HG02884 (cell line): ENCODE measurements at regions not wholly inside any gene's neighbourhood (a gene's known extent, or its start where the extent isn't known, plus 50 kb on each side); places are given as distances from the start of the nearest gene placed in this dataset.

ENCODE experiments used
- ATAC-seq: cut with Tn5 transposase; IDR thresholded peaks from one replicate; pipeline ENCODE4 v1.9.1; 2021; ENCODE audit warnings: mild to moderate bottlenecking, moderate library complexity; ENCODE audit not compliant: unreplicated experiment

- no peak for ATAC-seq
These were observed 507.8 kb downstream of the TBC1D4 start for GRCh38 chr13:74973935-74974879.

GRCh38 chr13:74969419-74969818 lies 512.5 kb downstream of the TBC1D4 start:
- no peak for ATAC-seq

GRCh38 chr13:74966814-74967424 lies 515.0 kb downstream of the TBC1D4 start:
- no peak for ATAC-seq

- ATAC-seq: no peak
These were observed 515.7 kb downstream of the TBC1D4 start for GRCh38 chr13:74966275-74966674.

DNA sequence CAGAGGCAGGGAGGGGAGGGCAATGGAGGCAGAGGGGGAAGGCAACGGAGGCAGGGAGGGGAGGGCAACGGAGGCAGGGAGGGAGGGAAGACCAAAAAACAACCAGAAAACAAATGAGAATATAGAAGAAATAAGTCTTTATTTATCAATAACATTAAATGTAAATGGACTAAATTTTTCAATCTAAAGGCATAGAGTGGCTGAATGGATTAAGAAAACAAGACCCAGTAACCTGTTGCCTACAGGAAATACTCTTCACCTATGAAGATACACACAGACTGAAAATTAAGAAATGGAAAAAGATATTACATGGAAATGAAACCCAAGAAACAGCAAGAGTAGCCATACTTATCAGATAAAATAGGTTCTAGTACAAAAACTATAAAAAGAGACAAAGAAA lies 536.3 kb downstream of the TBC1D4 start:
- ATAC-seq: no peak

DNA sequence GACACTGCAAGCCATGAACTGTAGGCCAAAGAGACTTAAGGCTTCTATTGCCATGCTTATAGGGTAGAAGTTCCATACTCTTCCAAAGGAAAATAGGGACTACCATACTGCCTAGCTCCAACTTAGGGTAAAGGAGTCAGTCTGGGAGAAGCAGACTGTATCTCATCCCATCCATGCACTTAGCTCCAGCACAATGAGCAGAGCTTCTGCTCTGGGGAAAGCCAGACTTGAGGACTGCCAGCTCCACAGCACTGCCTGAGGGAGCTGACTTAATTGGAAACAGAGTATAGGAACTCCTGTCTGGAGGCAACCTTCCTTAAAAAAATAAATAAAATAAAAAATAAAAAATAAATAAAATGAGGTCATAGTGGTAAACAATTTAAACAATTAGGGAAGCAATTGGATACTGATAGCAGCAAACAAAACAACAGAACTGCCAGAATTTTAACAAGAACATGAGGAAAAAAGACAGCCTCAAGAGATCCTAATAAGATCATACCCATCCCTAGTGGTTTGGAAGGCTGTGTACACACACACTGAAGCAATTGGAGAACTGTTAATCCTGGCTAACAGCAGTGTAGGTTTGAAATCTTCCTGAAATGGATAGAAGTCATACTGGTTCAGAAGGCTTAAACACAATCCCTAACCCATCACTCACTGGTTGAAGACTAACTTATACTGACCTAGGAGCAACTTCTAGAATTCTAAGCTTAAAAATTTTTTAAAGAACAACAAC lies 550.1 kb downstream of the TBC1D4 start:
- ATAC-seq: no peak

DNA sequence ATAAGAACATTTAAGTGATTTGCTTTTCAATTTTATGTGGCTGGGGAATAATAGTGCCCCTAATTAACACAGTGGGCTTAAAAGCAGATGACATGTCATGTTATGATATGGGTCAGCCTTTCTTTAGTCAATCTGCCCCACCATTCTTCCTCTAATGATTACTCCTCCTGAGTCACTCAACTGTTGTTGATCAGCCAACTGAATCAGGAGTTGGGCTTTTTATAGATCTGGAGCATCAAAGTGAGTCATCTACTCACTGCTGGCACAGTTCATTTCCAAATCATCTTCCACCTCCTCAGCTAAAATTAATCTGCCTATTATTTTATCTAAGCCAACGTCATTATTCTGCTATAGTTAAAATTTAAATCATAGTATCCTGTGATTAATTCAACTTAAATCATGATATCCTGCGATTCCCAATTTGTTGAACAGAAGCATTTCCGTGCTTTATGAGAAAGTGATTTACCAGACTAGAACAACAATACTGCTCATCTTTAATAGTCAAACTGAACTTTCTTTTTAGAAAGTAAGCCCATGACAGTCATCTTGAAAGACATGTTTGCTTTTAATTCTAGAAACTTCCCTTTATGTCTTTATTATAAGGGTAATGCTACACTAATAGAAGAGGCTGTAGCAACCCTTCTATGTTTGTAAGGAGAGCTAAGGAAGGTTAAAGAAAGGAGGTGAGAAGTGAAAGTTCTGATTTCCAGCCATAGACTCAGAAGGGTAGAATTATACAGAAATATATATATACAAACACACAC lies 551.4 kb downstream of the TBC1D4 start:
- ATAC-seq: no peak

- ATAC-seq: no peak
These were observed 552.5 kb downstream of the TBC1D4 start for GRCh38 chr13:74929436-74929835.

DNA sequence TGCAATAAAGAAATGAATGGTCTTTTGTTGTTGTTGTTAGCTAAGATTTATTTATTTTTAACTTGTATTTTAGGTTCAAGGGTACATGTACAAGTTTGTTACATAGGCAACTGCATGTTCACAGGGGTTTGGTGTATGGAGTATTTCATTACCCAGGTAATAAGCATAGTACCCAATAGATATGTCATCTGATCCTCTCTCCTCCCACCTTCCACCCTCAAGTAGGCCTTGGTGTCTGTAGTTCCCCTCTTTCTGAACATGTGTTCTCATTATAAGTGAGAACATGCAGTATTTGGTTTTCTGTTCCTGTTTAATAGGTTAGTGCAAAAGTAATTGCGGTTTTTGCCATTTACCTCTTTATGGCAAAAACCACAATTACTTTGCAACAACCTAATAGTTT lies 554.1 kb downstream of the TBC1D4 start:
- ATAC-seq: no peak

DNA sequence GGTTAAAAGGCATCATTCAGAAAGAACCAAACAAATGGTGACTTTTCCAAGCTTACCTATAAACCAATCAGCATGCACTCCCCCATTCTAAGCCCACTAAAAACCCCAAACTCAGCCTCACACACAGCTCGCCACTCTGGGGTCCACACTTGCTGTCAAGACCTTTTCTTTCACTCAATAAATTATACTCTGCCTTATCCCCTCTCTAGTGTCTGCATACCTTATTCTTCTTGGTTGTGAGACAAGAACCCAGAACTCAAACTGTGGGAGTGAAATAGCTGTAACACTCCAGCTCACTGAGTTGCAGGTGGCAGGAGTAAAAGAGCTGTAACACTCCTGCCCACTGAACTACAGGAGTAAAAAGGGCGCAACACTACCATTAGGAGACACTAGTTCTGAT lies 559.0 kb downstream of the TBC1D4 start:
- ATAC-seq: no peak

GRCh38 chr13:74921326-74921725 lies 560.6 kb downstream of the TBC1D4 start:
- no peak for ATAC-seq

- ATAC-seq: no peak
These were observed 561.0 kb downstream of the TBC1D4 start for GRCh38 chr13:74920920-74921319.

GRCh38 chr13:74920361-74920760 lies 561.6 kb downstream of the TBC1D4 start:
- ATAC-seq: no peak

DNA sequence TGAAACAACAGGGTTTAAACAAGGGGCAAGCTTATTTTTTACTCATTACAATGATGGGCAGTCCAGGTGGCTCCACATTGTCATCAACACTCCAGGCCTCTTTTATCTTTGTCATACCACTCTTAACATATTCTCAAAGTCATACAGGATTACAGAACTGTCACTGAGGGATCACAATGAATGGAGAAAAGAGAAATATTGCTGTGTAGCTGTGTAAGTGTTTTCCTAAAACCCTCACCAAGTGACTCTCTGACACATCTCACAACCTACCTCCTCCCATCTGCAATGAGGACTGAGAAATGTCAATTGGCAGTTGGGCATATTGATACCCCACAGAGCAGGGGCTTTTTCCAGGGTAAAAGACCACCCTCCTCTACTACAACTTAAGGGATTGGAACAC lies 562.1 kb downstream of the TBC1D4 start:
- ATAC-seq: no peak

- ATAC-seq: no peak
These were observed 569.1 kb downstream of the TBC1D4 start for GRCh38 chr13:74912898-74913297.

DNA sequence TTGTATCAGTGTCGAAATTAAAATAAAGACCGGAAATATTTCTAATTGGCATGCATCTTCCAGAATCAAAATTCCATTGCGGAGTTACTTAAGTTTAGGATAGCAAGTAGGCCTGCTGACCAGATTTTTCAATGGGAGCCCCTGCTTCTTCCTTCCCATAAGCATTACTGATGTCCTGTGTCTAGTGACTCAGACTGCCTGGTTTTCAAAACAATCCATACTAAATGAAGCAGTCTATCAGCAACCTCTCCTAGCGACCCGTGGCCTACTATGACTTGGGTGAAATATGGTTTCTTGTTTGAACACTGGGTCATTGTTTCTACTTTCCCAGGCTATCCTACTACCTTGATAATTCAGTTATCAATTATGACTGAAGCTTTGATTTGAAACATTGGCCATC lies 571.6 kb downstream of the TBC1D4 start:
- no peak for ATAC-seq

GRCh38 chr13:74907788-74908187 lies 574.2 kb downstream of the TBC1D4 start:
- ATAC-seq: no peak

DNA sequence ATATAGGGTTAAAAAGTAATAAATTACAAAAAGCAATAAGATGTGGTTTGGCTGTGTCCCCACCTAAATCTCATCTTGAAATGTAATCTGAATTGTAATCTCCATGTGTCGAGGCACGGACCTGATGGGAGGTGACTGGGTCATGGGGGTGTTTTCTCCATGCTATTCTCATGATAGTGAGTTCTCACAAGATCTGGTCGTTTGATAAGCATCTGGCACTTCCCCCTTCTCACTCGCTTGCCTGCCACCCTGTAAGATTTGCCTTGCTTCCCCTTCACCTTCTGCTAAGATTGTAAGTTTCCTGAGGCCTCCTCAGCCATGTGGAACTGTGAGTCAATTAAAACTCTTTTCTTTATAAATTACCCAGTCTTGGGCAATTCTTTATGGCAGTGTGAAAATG lies 577.4 kb downstream of the TBC1D4 start:
- ATAC-seq: no peak

DNA sequence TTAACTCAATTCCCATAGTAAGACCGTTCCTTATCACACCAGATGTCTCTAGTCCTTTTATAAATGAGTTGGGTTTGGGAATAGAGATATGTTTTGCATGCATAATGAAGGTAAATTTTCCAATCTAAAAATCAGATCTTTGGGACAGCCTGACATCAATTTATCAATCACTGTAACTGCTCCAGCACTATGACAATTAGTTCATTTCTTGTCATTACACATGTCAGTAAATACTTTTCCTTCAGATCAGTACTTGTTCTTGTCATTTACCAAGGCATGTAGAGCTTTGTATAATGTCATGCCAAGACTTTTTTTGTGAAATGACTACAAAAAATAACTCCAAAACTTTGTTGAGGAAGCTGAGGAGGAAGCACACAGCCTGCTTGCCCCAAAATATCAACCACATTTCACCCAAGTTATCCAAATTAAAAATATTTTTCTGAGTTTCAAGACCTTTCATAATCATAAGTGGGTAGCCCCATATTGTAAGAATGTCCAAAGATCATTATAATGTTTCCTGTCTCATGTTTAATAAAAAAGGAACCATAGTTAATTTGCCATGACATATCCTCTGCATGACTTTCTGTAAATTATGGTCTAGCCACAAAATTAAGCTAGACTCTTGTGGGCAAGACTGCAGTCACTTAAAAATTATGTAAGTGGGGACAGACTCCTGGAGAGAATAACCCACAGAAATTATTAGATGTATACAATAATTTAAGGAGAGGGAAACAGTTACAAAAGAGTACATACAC lies 586.8 kb downstream of the TBC1D4 start:
- no peak for ATAC-seq

DNA sequence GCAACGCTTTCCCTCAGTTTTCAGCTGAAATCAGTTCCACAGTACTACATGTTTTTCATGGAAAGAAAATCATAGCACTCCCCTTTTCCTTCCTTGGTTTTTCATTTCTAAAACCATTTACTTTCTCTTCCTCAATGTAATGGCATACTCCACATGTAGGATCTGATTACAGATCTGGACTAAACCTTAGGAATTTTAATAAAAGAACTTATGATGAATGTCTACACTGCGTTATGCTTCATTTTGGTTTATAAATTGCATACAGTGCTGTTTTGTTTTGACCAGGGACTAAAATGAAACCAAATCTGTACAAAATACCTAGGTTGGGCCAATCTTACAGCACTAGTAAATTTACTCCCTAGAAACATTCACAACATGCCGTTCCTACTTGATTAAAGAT lies 589.9 kb downstream of the TBC1D4 start:
- ATAC-seq: no peak
